ENCODE measurements at regions not wholly inside any gene's neighbourhood (a gene's known extent, or its start where the extent isn't known, plus 50 kb on each side); places are given as distances from the start of the nearest gene placed in this dataset.

DNA sequence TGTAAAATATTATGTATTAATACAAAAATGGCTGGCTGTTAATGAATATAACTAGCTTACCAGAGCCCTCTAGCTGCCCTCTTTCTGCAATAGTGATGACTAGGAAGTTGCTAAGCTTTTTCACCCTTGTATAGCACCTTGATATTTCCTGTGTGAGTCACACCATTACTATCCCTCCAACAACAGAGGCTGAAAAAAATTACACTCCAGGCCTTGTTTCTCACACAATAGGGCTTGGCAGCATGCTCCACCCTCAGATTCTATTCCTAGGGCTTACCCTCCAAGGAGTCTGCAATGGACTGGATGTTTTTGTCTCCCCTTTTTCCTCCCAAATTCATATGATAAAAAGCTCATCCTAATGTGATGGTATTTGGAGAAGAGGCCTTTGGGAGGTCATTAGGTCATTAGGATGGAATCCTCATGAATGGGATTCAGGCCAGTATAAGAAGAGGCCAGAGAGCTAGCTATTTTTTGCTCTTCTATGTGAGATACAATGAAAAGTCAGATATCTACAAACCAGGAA lies 184.6 kb upstream of the MAP1B start:
- H3K36me3 ChIP-seq (ENCODE audit: insufficient read depth, low read length, poor library complexity, severe bottlenecking) = no peaks in the 10 kb centered on the region
- intact Hi-C loops (cut with micrococcal nuclease; ENCODE audit: unreplicated experiment) = no loop called here
- no peak overlapping the region for H3K27ac ChIP-seq (ENCODE audit: low read depth, low read length, poor library complexity, severe bottlenecking)
- no peak overlapping the region for H3K4me3 ChIP-seq (ENCODE audit: low read depth, low read length, poor library complexity, severe bottlenecking)
- no peaks in the 10 kb centered on the region for H3K9me3 ChIP-seq (ENCODE audit: low read depth, low read length, poor library complexity, severe bottlenecking)
- ChIA-PET POLR2A (ENCODE audit: low non-redundant PET) (no interaction called here), CTCF (no interaction called here)
- peak; percentile 18 for DNase-seq (ENCODE audit: low spot score)
- BruUV-seq (replicated peaks) = no TSS peak
- no peaks in the 10 kb centered on the region for H3K4me1 ChIP-seq (ENCODE audit: insufficient read depth, low read length, poor library complexity, severe bottlenecking)
- H3K27me3 ChIP-seq (replicated peaks; ENCODE audit: insufficient read depth, low read depth, low read length, poor library complexity) = no peaks in the 10 kb centered on the region
- TF ChIP-seq EZH2 (IDR thresholded peaks at IDR 0.05; ENCODE audit: borderline replicate concordance, low read depth, low read length, poor library complexity, severe bottlenecking) (no peak), CTCF (conservative IDR thresholded peaks at IDR 0.05; ENCODE audit: low read depth, low read length) (no peak)

DNA sequence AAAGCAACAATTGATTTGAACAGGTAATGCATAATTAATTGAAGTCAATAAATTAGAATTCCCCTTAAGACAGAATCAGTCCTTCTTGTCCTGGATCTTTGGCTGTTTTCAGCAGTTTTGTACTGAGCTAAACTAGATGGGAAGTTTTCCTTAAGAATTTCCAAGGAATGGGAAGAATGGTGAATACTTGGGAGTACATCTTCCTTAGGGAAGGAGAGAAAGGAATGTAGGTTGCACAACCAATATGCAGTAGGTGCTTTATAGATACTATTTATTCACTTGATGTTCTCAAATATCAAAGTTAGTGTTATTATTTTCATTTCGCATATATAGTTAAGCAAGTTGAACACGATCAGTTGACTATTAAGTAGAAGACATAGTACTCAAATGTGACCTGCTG lies 183.5 kb upstream of the MAP1B start:
- no peak overlapping the region for H3K27ac ChIP-seq (ENCODE audit: low read depth, low read length, poor library complexity, severe bottlenecking)
- POLR2A ChIA-PET (ENCODE audit: low non-redundant PET) = no interaction called here
- intact Hi-C loops (cut with micrococcal nuclease; ENCODE audit: unreplicated experiment) = no loop called here
- no TSS peak for BruUV-seq (replicated peaks)
- CTCF ChIA-PET = no interaction called here
- no peaks in the 10 kb centered on the region for H3K36me3 ChIP-seq (ENCODE audit: insufficient read depth, low read length, poor library complexity, severe bottlenecking)
- no peaks in the 10 kb centered on the region for H3K9me3 ChIP-seq (ENCODE audit: low read depth, low read length, poor library complexity, severe bottlenecking)
- no peaks in the 10 kb centered on the region for H3K4me1 ChIP-seq (ENCODE audit: insufficient read depth, low read length, poor library complexity, severe bottlenecking)
- TF ChIP-seq EZH2 (IDR thresholded peaks at IDR 0.05; ENCODE audit: borderline replicate concordance, low read depth, low read length, poor library complexity, severe bottlenecking) = no peak
- no peak for TF ChIP-seq CTCF (conservative IDR thresholded peaks at IDR 0.05; ENCODE audit: low read depth, low read length)
- H3K27me3 ChIP-seq (replicated peaks; ENCODE audit: insufficient read depth, low read depth, low read length, poor library complexity) = no peaks in the 10 kb centered on the region
- DNase-seq (ENCODE audit: low spot score) = no peak
- H3K4me3 ChIP-seq (ENCODE audit: low read depth, low read length, poor library complexity, severe bottlenecking) = no peak overlapping the region

- H3K4me1 ChIP-seq (ENCODE audit: insufficient read depth, low read length, poor library complexity, severe bottlenecking) = no peaks in the 10 kb centered on the region
- ChIA-PET CTCF (no interaction called here), POLR2A (ENCODE audit: low non-redundant PET) (no interaction called here)
- H3K4me3 ChIP-seq (ENCODE audit: low read depth, low read length, poor library complexity, severe bottlenecking) = no peak overlapping the region
- no peak for DNase-seq (ENCODE audit: low spot score)
- H3K27me3 ChIP-seq (replicated peaks; ENCODE audit: insufficient read depth, low read depth, low read length, poor library complexity) = no peaks in the 10 kb centered on the region
- H3K36me3 ChIP-seq (ENCODE audit: insufficient read depth, low read length, poor library complexity, severe bottlenecking) = no peaks in the 10 kb centered on the region
- intact Hi-C loops (cut with micrococcal nuclease; ENCODE audit: unreplicated experiment) = no loop called here
- TF ChIP-seq EZH2 (IDR thresholded peaks at IDR 0.05; ENCODE audit: borderline replicate concordance, low read depth, low read length, poor library complexity, severe bottlenecking) (no peak), CTCF (conservative IDR thresholded peaks at IDR 0.05; ENCODE audit: low read depth, low read length) (no peak)
- H3K9me3 ChIP-seq (ENCODE audit: low read depth, low read length, poor library complexity, severe bottlenecking) = no peaks in the 10 kb centered on the region
- no peak overlapping the region for H3K27ac ChIP-seq (ENCODE audit: low read depth, low read length, poor library complexity, severe bottlenecking)
- BruUV-seq (replicated peaks) = no TSS peak
Observed at GRCh38 chr5:71924325-71924724, 182.9 kb upstream of the MAP1B start.
